HG03097 (cell line): ENCODE measurements at regions not wholly inside any gene's neighbourhood (a gene's known extent, or its start where the extent isn't known, plus 50 kb on each side); places are given as distances from the start of the nearest gene placed in this dataset.

Experiments used
- ATAC-seq: cut with Tn5 transposase; IDR thresholded peaks from one replicate; pipeline ENCODE4 v1.9.1; 2021; ENCODE audit not compliant: unreplicated experiment, low FRiP score

- no peak for ATAC-seq
These were observed 215.6 kb upstream of the NRSN1 start for GRCh38 chr6:23910420-23910819.

DNA sequence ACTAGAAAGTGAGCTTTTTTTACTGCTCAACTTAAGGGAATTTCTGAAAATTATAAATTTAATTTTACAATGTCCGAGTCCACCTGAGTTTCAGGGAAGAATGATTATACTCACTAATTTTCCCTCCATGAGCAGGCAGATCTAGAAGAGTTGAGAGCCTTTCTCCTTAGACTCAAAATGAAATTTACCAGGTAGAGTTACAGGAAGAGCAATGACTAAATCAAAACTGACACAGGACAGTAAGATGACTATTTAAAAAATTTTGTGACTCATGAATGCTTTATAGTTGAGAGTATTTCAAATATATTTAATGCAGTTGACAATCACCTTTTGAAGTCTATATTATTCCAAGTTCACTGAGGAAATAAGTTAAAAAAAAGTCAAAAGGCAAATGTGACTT lies 198.1 kb upstream of the NRSN1 start:
- ATAC-seq = no peak

- no peak for ATAC-seq
These were observed 196.8 kb upstream of the NRSN1 start for GRCh38 chr6:23929201-23929600.

- no peak for ATAC-seq
These were observed 185.5 kb upstream of the NRSN1 start for GRCh38 chr6:23940466-23940865.

DNA sequence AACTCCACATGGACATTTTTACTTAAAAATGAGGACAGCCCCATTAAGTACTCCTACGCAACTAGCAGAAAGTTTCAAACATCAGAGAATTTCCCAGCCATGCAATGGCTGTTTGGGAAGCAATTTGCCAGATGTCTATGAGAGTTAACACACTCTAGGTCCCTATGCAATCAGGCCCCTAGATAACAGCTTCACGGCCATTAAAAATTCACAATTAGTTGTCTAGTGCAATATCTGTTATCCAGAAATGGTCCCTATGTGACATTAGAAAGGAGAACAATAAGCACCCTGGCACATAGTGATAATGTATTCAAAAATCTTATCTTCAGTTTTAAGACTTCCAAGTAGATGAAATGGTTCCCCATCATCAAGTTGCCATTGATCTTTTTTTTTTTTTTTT lies 174.3 kb upstream of the NRSN1 start:
- no peak for ATAC-seq

GRCh38 chr6:23952245-23952644 lies 173.8 kb upstream of the NRSN1 start:
- no peak for ATAC-seq

GRCh38 chr6:23953976-23954375 lies 172.0 kb upstream of the NRSN1 start:
- ATAC-seq = no peak

- no peak for ATAC-seq
These were observed 169.0 kb upstream of the NRSN1 start for GRCh38 chr6:23957017-23957416.

DNA sequence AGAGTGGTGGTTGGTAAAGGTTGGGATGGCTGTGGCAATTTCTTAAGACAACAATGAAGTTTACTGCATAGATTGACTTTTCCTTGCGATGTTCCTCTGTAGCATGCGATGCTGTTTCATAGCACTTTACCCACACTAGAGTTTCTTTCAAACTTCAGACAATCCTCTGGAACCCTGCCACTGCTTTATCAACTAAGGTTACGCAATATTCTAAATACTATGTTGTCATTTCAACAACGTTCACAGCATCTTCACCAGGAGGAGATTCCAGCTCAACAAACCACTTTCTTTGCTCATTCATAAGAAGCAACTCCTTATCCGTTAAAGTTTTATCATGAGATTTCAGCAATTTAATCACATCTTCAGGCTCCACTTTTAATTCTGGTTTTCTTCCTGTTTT lies 161.2 kb upstream of the NRSN1 start:
- ATAC-seq = no peak

- no peak for ATAC-seq
These were observed 156.7 kb upstream of the NRSN1 start for GRCh38 chr6:23969344-23969743.

DNA sequence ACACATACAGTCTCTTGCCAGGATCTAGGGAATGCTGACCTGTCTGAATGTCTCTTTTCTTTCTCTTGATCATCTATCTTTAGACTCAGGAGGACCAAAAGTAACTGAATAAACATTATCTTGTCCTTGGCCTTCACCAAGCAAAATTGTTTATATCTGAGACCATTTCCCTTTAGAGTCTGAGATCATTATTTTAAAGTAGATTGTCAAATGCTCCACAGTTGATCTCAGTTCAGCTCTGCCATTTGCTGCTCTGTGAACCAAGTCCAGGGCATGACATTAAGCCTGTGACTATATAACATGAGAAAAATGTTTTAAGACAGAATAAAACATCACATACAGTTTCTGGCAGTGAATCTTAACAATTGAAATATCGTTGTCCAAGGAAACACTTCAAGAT lies 148.3 kb upstream of the NRSN1 start:
- ATAC-seq = no peak

GRCh38 chr6:23980965-23981364 lies 145.1 kb upstream of the NRSN1 start:
- no peak for ATAC-seq

DNA sequence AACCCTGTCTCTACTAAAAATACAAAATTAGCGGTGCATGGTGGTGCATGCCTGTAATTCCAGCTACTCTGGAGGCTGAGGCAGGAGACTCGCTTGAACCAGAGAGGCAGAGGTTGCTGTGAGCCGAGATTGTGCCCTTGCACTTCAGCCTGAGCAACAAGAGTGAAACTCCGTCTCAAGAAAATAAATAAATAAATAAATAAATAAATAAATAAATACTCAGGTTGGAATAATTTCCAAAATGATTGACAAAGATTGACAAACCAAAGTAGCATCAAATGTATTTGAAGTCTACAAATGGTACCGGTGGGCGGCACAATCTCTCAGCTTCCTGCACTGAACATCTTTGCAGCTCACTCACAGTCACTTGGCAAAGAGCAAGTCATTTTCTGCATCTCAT lies 144.1 kb upstream of the NRSN1 start:
- ATAC-seq = no peak

DNA sequence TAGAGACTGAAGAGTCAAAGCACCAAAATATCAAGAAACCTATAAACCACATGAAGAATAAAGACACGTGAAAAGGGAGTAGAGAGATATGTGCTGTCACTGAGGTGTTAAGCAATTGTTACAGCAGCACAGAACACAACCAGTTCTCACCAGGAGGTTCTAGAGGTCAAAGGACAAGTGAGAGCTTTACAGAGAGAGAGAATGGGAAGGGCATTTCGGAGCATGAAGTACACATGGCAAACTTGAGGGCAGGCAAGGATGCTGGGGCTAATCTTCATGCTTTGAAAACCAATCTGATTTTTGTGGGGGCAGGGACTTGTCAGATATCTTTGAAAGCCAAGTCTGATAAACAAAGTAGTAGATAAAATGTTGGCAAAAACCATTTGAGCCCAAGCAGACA lies 142.3 kb upstream of the NRSN1 start:
- no peak for ATAC-seq

GRCh38 chr6:23985015-23985414 lies 141.0 kb upstream of the NRSN1 start:
- ATAC-seq = no peak

DNA sequence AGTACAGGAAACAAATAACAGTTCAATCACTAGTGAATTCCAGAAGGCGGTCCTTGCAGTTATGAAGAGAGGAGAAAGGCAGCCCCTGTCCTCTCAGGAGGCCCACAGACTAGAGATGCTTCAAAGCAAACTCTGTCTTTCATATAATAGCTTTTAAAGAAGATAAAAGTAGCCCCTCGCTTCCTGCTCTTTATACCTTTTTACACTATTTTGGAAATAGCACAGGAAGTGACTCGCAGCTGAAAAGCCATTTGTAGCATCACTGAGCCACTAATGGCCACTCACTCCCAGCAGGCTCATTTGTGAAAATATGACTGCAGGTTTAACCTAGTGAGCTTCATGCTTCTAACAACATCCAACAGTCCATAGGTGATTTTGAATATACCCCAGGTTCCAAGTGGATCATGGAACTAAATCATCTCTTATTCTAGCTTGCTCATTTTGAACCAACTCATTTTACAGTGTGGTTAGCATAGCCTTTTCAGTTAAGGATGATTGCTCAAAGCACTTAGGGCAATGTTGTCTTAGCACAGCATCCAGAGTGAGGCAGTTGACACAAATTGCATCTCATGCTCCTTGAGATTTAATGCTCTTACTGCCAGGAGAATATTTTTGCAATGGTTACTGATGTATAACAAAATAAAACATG lies 136.0 kb upstream of the NRSN1 start:
- ATAC-seq = no peak

GRCh38 chr6:23994013-23994412 lies 132.0 kb upstream of the NRSN1 start:
- no peak for ATAC-seq

DNA sequence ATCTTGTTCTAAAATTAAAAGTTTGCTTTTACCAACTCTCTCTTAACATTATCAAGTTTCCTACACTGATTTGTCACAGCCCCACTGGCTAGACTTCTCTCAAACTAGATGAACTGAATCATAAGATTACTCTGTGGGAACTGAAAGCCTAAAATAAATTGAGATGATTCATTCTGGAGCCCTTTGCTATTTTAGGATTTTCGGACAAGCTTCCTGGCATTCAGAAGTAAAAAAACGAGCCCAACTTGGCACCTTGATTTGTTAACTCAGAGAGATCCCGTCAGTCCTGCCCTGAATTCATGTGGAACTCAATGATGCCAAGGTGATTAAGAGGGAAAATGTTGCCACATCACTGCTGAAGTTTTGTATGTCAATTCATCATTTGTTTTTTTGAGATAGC lies 122.0 kb upstream of the NRSN1 start:
- ATAC-seq = no peak

DNA sequence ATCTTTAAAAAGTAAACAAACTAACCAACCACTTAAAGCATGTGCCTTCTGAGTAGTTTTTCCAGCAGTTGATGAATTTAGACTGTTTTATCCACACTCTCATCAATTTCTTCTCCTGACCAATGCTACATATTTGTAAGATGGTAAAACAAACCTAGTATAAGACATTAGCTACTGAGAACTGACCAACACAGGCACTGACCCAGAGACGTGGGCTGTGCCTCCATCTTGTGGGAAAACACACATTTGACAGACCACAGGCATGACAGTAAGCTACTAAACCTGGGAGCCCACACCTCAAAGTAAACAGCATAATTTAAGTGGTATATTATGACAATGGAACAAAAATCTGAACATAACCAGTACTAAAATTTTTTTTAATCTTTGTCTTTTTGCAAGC lies 121.4 kb upstream of the NRSN1 start:
- no peak for ATAC-seq

DNA sequence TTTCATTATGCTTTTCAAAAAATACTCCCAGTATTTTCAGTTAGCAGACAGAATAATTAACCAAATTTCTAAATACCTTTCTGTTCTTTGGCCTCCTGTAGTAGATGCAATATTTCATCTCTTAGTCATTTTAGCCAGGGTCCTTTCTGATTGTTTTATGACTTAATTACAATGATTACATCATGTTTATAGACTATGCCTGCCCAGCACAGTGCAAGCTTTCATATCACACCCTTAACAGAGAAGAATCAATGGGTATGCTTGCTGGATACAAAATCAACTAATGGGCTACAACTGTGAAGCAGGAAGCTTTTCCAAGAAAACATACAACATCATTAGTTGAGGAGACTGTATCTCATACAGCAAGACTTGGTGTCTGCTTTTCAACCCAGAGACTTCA lies 119.8 kb upstream of the NRSN1 start:
- ATAC-seq = no peak

GRCh38 chr6:24009319-24009718 lies 116.7 kb upstream of the NRSN1 start:
- ATAC-seq = no peak

DNA sequence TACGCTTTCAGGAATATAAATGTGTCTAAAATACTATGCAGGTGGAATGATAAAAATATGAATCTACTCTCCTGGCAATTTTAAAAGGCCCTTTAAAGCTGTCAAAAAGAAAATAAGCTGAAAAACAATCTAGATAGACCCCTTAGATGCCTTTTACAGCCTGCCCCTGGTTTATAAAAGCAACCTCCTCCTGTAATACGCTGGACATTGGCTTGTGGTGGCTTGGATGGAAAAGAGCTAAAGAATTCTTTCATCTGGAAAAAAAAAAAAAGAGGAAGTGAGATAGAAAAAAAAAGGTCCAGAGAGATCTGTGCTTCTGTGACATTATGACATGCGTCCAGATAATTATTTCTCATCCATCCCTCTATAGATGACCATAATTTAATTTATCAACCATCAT lies 115.9 kb upstream of the NRSN1 start:
- no peak for ATAC-seq

- ATAC-seq = no peak
These were observed 109.7 kb upstream of the NRSN1 start for GRCh38 chr6:24016286-24016685.
